Sigmoid colon (tissue), 6 donors: ENCODE measurements at regions not wholly inside any gene's neighbourhood (a gene's known extent, or its start where the extent isn't known, plus 50 kb on each side); places are given as distances from the start of the nearest gene placed in this dataset.

ENCODE experiments used
- DNase-seq: peaks from one replicate; pipeline ENCODE4 v3.0.0-alpha.2; 2019
- H3K27ac ChIP-seq, 4 donors: fragments of 200-600 bp; sonication (generic); one replicate each; pipeline ENCODE4 v1.5.1; 2016 to 2019; ENCODE audit warnings: mild to moderate bottlenecking in 1 of 4
- H3K27me3 ChIP-seq, 3 donors: fragments of 200-600 bp; sonication (generic); one replicate each; pipeline ENCODE4 v1.5.1; 2019; ENCODE audit warnings: mild to moderate bottlenecking in 1 of 3
- H3K36me3 ChIP-seq, 4 donors: fragments of 200-600 bp; sonication (generic); one replicate each; pipeline ENCODE4 v1.5.1; 2016 to 2019
- H3K4me1 ChIP-seq, 4 donors: fragments of 200-600 bp; sonication (generic); one replicate each; pipeline ENCODE4 v1.5.1; 2017 to 2019
- H3K4me3 ChIP-seq, 4 donors: fragments of 200-600 bp; sonication (generic); one replicate each; pipeline ENCODE4 v1.5.1; 2017 to 2019; ENCODE audit warnings: mild to moderate bottlenecking in 2 of 4, moderate library complexity in 1 of 4
- H3K9me3 ChIP-seq, 4 donors: fragments of 200-600 bp in 3 of 4; sonication (generic) in 3 of 4; one replicate each; pipeline versions ENCODE4 v1.5.1 to v1.6.1; 2013 to 2019
- EP300 ChIP-seq, 4 donors: sonication (generic); formaldehyde crosslinking; IDR thresholded peaks; one replicate each; pipeline ENCODE4 v1.6.1; 2017; ENCODE audit warnings: antibody characterized with exemption in 4 of 4
- POLR2A ChIP-seq, 2 donors: fragments of 450-650 bp; IDR thresholded peaks; one replicate each; pipeline ENCODE4 v1.6.1; 2016; ENCODE audit warnings: antibody characterized with exemption in 2 of 2, mild to moderate bottlenecking in 2 of 2, moderate library complexity in 2 of 2
- POLR2AphosphoS5 ChIP-seq, 4 donors: sonication (generic); formaldehyde crosslinking; IDR thresholded peaks; one replicate each; pipeline ENCODE4 v1.6.1; 2017; ENCODE audit warnings: antibody characterized with exemption in 4 of 4
- whole genome bisulfite sequencing, 2 donors: extraction: QIAGEN DNeasy Blood & Tissue Kit; methylation state at CpG; one replicate each; pipeline ENCODE4 v1.1.7; 2013; 5-methylcytosine and 5-hydroxymethylcytosine counted together
- intact Hi-C: fragments of 100-400 bp; cut with DNase I; formaldehyde crosslinking; loops from one replicate; pipeline ENCODE4 v1.15.1; 2023
- TF ChIP-seq, protein P1 (sequence below), 4 experiments: fragments of 450-650 bp in 3 of 4; fragments of 200-600 bp in 1 of 4; IDR thresholded peaks; one replicate each; pipeline ENCODE4 v1.5.1; 2016 to 2019; ENCODE audit warnings: antibody characterized with exemption in 4 of 4, mild to moderate bottlenecking in 3 of 4, moderate library complexity in 2 of 4
- donor health status: healthy with polysubstance abuse.
- donor health status: healthy.

GRCh38 chr10:132470410-132471124 lies 67.0 kb upstream of the INPP5A start:
- no peaks in the 10 kb centered on the region for H3K9me3 ChIP-seq
- peaks cover 0 to 43% (median 39%) of the 10 kb centered on the region in 4 donors for H3K4me1 ChIP-seq
- 71 to 90% methylated on average over 27 of the region's 27 CpGs for WGBS, 2 donors
- DNase-seq: no peak
- no peaks in the 10 kb centered on the region for H3K27me3 ChIP-seq
- intact Hi-C loops: no loop called here
- no peaks in the 10 kb centered on the region for H3K36me3 ChIP-seq
- TF ChIP-seq POLR2AphosphoS5 (IDR thresholded peaks at IDR 0.05): no peak
- no peak for TF ChIP-seq EP300 (IDR thresholded peaks at IDR 0.05)
- TF ChIP-seq, protein P1, sequence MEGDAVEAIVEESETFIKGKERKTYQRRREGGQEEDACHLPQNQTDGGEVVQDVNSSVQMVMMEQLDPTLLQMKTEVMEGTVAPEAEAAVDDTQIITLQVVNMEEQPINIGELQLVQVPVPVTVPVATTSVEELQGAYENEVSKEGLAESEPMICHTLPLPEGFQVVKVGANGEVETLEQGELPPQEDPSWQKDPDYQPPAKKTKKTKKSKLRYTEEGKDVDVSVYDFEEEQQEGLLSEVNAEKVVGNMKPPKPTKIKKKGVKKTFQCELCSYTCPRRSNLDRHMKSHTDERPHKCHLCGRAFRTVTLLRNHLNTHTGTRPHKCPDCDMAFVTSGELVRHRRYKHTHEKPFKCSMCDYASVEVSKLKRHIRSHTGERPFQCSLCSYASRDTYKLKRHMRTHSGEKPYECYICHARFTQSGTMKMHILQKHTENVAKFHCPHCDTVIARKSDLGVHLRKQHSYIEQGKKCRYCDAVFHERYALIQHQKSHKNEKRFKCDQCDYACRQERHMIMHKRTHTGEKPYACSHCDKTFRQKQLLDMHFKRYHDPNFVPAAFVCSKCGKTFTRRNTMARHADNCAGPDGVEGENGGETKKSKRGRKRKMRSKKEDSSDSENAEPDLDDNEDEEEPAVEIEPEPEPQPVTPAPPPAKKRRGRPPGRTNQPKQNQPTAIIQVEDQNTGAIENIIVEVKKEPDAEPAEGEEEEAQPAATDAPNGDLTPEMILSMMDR (IDR thresholded peaks at IDR 0.05): no peak
- no peak for TF ChIP-seq POLR2A (IDR thresholded peaks at IDR 0.05)
- H3K27ac ChIP-seq: peak overlapping the region in 2 of 4 donors; percentile 66 to 97
- no peak overlapping the region for H3K4me3 ChIP-seq

GRCh38 chr10:132471125-132471451 lies 66.5 kb upstream of the INPP5A start:
- no peaks in the 10 kb centered on the region for H3K36me3 ChIP-seq
- peaks cover 0 to 39% (median 34%) of the 10 kb centered on the region in 4 donors for H3K4me1 ChIP-seq
- H3K4me3 ChIP-seq: no peak overlapping the region
- peak overlapping the region in 2 of 4 donors; percentile 18 to 66 for H3K27ac ChIP-seq
- no peak for DNase-seq
- 88 to 93% methylated on average over 4 of the region's 4 CpGs for WGBS, 2 donors
- TF ChIP-seq POLR2A (IDR thresholded peaks at IDR 0.05) (no peak), EP300 (IDR thresholded peaks at IDR 0.05) (no peak), POLR2AphosphoS5 (IDR thresholded peaks at IDR 0.05) (no peak)
- TF ChIP-seq, protein P1 (IDR thresholded peaks at IDR 0.05): no peak
- no peaks in the 10 kb centered on the region for H3K27me3 ChIP-seq
- intact Hi-C loops: no loop called here
- H3K9me3 ChIP-seq: no peaks in the 10 kb centered on the region

DNA sequence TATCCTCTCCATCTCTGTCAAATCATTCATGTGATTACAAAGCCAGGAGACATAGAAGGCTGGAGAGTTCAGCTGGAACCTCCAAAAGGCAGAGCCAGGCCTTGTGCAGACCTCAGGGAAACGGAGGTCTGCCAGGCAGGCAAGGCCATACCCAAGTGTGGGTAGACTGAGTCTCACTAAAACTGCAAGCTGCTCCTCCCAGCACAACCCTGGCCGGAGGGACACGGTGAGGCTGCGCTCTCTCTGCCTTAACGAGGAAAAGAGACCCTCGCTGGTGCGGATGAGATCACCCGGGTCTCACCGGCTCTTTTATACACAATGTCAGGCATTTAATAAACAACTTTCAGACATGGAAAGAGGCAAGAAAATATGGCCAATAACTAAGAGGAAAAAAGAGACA lies 66.1 kb upstream of the INPP5A start:
- DNase-seq: no peak
- H3K4me3 ChIP-seq: no peak overlapping the region
- no peak overlapping the region for H3K27ac ChIP-seq
- no peak for TF ChIP-seq POLR2A (IDR thresholded peaks at IDR 0.05)
- no peak for TF ChIP-seq EP300 (IDR thresholded peaks at IDR 0.05)
- no peak for TF ChIP-seq POLR2AphosphoS5 (IDR thresholded peaks at IDR 0.05)
- TF ChIP-seq, protein P1 (IDR thresholded peaks at IDR 0.05): no peak
- no peaks in the 10 kb centered on the region for H3K9me3 ChIP-seq
- no peaks in the 10 kb centered on the region for H3K27me3 ChIP-seq
- WGBS, 2 donors: 96% methylated on average over 9 of the region's 9 CpGs
- H3K4me1 ChIP-seq: peaks cover 0 to 36% (median 30%) of the 10 kb centered on the region in 4 donors
- no peaks in the 10 kb centered on the region for H3K36me3 ChIP-seq
- intact Hi-C loops: no loop called here

- no peak overlapping the region for H3K4me3 ChIP-seq
- no peaks in the 10 kb centered on the region for H3K36me3 ChIP-seq
- intact Hi-C loops: no loop called here
- H3K9me3 ChIP-seq: no peaks in the 10 kb centered on the region
- H3K27me3 ChIP-seq: no peaks in the 10 kb centered on the region
- 59 to 85% methylated on average over 1 of the region's 1 CpG for WGBS, 2 donors
- TF ChIP-seq EP300 (IDR thresholded peaks at IDR 0.05) (no peak), POLR2AphosphoS5 (IDR thresholded peaks at IDR 0.05) (no peak), POLR2A (IDR thresholded peaks at IDR 0.05) (no peak)
- TF ChIP-seq, protein P1 (IDR thresholded peaks at IDR 0.05): no peak
- H3K27ac ChIP-seq: no peak overlapping the region
- DNase-seq: no peak
- peaks cover 0 to 6% (median 2%) of the 10 kb centered on the region in 4 donors for H3K4me1 ChIP-seq
Observed at GRCh38 chr10:132475086-132475485, 62.5 kb upstream of the INPP5A start.
